SIG-M5 treated with dmso at 0.1 percent for 504 hours (cell line): ENCODE measurements at regions not wholly inside any gene's neighbourhood (a gene's known extent, or its start where the extent isn't known, plus 50 kb on each side); places are given as distances from the start of the nearest gene placed in this dataset.
"Not testable (repeated sequence)": the region's sequence is repeated elsewhere in the genome, so short reads cannot be mapped to it uniquely, and the experiment has no call there.

Experiments
- DNase-seq: peaks from one replicate; lab custom pipeline; 2025; ENCODE audit not compliant: unreplicated experiment; lab: John Stamatoyannopoulos, UW

GRCh38 chr13:88675347-88675996 is 1004.3 kb downstream of the SLITRK5 start:
- DNase-seq = no peak

- no peak for DNase-seq
These were observed 1004.8 kb downstream of the SLITRK5 start for GRCh38 chr13:88676016-88676415.

GRCh38 chr13:88685459-88685858 is 1014.3 kb downstream of the SLITRK5 start:
- no peak for DNase-seq

- DNase-seq = no peak
These were observed 1030.4 kb downstream of the SLITRK5 start for GRCh38 chr13:88701551-88701950.

GRCh38 chr13:88704600-88705275 is 1033.6 kb downstream of the SLITRK5 start:
- DNase-seq = no peak

GRCh38 chr13:88707646-88708045 is 1036.5 kb downstream of the SLITRK5 start:
- peak; percentile 8 for DNase-seq

GRCh38 chr13:88717946-88718345 is 1046.8 kb downstream of the SLITRK5 start:
- no peak for DNase-seq

- no peak for DNase-seq
These were observed 1047.6 kb downstream of the SLITRK5 start for GRCh38 chr13:88718781-88719180.

- no peak for DNase-seq
These were observed 1054.9 kb downstream of the SLITRK5 start for GRCh38 chr13:88726075-88726474.

- DNase-seq = not testable (repeated sequence)
These were observed 1056.1 kb downstream of the SLITRK5 start for GRCh38 chr13:88727236-88727635.

GRCh38 chr13:88729605-88730004 is 1058.4 kb downstream of the SLITRK5 start:
- DNase-seq = no peak

- DNase-seq = no peak
These were observed 1064.9 kb downstream of the SLITRK5 start for GRCh38 chr13:88736026-88736425.

GRCh38 chr13:88739195-88739594 is 1068.0 kb downstream of the SLITRK5 start:
- no peak for DNase-seq

- DNase-seq = no peak
These were observed 1073.1 kb downstream of the SLITRK5 start for GRCh38 chr13:88744289-88744688.

- DNase-seq = no peak
These were observed 1073.8 kb downstream of the SLITRK5 start for GRCh38 chr13:88745011-88745410.

GRCh38 chr13:88752041-88752440 is 1080.9 kb downstream of the SLITRK5 start:
- DNase-seq = no peak

GRCh38 chr13:88754141-88754540 is 1083.0 kb downstream of the SLITRK5 start:
- DNase-seq = no peak

- no peak for DNase-seq
These were observed 1090.0 kb downstream of the SLITRK5 start for GRCh38 chr13:88761145-88761544.

GRCh38 chr13:88764103-88764502 is 1092.9 kb downstream of the SLITRK5 start:
- no peak for DNase-seq

- no peak for DNase-seq
These were observed 1129.3 kb downstream of the SLITRK5 start for GRCh38 chr13:88800505-88800904.

GRCh38 chr13:88801361-88801760 is 1130.2 kb downstream of the SLITRK5 start:
- no peak for DNase-seq

GRCh38 chr13:88802886-88803285 is 1131.7 kb downstream of the SLITRK5 start:
- DNase-seq = peak; percentile 13

GRCh38 chr13:88806438-88806837 is 1135.3 kb downstream of the SLITRK5 start:
- DNase-seq = no peak
